ENCODE measurements at regions not wholly inside any gene's neighbourhood (a gene's known extent, or its start where the extent isn't known, plus 50 kb on each side); places are given as distances from the start of the nearest gene placed in this dataset.

DNA sequence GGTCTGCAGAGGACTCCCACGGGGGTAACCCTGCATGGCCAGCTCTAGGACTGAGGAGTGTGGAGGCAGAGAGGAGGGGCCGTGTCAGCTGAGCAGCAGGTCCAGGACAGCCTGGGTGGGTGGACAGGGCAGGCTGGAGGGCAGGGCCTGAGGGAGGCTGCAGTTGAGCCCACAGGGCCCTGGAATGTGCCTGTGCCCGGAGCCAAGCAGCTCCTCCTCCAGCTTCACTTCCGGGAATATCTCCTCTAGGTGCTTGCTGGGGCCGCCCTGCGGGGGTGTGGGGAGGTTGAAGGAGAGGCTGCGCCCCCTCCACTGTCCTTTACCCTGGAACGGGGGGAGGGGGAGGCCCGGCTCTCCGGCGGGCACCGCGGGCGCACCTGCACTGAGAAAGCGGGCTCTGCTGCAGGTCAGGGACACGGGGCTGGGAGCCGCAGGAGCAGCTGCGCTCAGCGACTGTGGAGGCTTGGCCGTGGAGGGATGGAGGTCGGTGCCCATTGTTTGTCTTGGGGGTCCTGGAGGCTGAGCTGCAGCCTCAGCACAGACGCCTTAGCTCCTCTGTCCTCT lies 1293.2 kb downstream of the BRD1 start:
- no peaks in the 10 kb centered on the region for H3K27me3 ChIP-seq (ENCODE audit: insufficient read depth)
- H3K4me3 ChIP-seq = no peak overlapping the region
- no peaks in the 10 kb centered on the region for H3K79me2 ChIP-seq (replicated peaks; ENCODE audit: insufficient read depth)
- no peaks in the 10 kb centered on the region for H3K4me1 ChIP-seq (ENCODE audit: insufficient read depth)
- Mint-ChIP-seq H3K4me1 (peaks cover 6% of the 10 kb centered on the region; the same call in 2 of the 3 replicates), H3K36me3 (ENCODE audit: low read depth) (no peaks in the 10 kb centered on the region; the same call in 2 of the 3 replicates), H3K27ac (no peak overlapping the region; the same call in 1 of the 2 replicates), H3K4me3 (no peak overlapping the region), H3K27me3 (ENCODE audit: insufficient read depth, low read depth, poor library complexity) (peaks cover 10% of the 10 kb centered on the region), H3K9me3 (no peaks in the 10 kb centered on the region)
- no peaks in the 10 kb centered on the region for H3K36me3 ChIP-seq (ENCODE audit: insufficient read depth)
- H3K27ac ChIP-seq (ENCODE audit: low read depth) = no peak overlapping the region
- no peak for DNase-seq (ENCODE audit: low spot score)
- no peaks in the 10 kb centered on the region for H4K20me1 ChIP-seq (replicated peaks; ENCODE audit: insufficient read depth)
- no peak overlapping the region for H3K4me2 ChIP-seq
- H2AFZ ChIP-seq = no peak overlapping the region
- no peak for ATAC-seq
- TF ChIP-seq EZH2phosphoT487 (IDR thresholded peaks at IDR 0.05; ENCODE audit: unreplicated experiment) (no peak), CREB1 (CRISPR knock-in tag; IDR thresholded peaks at IDR 0.05; ENCODE audit: low read depth) (no peak)
- TF ChIP-seq, protein P1, sequence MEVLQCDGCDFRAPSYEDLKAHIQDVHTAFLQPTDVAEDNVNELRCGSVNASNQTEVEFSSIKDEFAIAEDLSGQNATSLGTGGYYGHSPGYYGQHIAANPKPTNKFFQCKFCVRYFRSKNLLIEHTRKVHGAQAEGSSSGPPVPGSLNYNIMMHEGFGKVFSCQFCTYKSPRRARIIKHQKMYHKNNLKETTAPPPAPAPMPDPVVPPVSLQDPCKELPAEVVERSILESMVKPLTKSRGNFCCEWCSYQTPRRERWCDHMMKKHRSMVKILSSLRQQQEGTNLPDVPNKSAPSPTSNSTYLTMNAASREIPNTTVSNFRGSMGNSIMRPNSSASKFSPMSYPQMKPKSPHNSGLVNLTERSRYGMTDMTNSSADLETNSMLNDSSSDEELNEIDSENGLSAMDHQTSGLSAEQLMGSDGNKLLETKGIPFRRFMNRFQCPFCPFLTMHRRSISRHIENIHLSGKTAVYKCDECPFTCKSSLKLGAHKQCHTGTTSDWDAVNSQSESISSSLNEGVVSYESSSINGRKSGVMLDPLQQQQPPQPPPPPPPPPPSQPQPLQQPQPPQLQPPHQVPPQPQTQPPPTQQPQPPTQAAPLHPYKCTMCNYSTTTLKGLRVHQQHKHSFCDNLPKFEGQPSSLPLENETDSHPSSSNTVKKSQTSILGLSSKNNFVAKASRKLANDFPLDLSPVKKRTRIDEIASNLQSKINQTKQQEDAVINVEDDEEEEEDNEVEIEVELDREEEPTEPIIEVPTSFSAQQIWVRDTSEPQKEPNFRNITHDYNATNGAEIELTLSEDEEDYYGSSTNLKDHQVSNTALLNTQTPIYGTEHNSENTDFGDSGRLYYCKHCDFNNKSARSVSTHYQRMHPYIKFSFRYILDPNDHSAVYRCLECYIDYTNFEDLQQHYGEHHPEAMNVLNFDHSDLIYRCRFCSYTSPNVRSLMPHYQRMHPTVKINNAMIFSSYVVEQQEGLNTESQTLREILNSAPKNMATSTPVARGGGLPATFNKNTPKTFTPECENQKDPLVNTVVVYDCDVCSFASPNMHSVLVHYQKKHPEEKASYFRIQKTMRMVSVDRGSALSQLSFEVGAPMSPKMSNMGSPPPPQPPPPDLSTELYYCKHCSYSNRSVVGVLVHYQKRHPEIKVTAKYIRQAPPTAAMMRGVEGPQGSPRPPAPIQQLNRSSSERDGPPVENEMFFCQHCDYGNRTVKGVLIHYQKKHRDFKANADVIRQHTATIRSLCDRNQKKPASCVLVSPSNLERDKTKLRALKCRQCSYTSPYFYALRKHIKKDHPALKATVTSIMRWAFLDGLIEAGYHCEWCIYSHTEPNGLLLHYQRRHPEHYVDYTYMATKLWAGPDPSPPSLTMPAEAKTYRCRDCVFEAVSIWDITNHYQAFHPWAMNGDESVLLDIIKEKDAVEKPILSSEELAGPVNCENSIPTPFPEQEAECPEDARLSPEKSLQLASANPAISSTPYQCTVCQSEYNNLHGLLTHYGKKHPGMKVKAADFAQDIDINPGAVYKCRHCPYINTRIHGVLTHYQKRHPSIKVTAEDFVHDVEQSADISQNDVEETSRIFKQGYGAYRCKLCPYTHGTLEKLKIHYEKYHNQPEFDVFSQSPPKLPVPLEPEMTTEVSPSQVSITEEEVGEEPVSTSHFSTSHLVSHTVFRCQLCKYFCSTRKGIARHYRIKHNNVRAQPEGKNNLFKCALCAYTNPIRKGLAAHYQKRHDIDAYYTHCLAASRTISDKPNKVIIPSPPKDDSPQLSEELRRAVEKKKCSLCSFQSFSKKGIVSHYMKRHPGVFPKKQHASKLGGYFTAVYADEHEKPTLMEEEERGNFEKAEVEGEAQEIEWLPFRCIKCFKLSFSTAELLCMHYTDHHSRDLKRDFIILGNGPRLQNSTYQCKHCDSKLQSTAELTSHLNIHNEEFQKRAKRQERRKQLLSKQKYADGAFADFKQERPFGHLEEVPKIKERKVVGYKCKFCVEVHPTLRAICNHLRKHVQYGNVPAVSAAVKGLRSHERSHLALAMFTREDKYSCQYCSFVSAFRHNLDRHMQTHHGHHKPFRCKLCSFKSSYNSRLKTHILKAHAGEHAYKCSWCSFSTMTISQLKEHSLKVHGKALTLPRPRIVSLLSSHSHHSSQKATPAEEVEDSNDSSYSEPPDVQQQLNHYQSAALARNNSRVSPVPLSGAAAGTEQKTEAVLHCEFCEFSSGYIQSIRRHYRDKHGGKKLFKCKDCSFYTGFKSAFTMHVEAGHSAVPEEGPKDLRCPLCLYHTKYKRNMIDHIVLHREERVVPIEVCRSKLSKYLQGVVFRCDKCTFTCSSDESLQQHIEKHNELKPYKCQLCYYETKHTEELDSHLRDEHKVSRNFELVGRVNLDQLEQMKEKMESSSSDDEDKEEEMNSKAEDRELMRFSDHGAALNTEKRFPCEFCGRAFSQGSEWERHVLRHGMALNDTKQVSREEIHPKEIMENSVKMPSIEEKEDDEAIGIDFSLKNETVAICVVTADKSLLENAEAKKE (CRISPR knock-in tag; IDR thresholded peaks at IDR 0.05) = no peak
- TF ChIP-seq, protein P2, sequence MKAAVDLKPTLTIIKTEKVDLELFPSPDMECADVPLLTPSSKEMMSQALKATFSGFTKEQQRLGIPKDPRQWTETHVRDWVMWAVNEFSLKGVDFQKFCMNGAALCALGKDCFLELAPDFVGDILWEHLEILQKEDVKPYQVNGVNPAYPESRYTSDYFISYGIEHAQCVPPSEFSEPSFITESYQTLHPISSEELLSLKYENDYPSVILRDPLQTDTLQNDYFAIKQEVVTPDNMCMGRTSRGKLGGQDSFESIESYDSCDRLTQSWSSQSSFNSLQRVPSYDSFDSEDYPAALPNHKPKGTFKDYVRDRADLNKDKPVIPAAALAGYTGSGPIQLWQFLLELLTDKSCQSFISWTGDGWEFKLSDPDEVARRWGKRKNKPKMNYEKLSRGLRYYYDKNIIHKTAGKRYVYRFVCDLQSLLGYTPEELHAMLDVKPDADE (IDR thresholded peaks at IDR 0.05) = no peak
- no peaks in the 10 kb centered on the region for H3K9me2 ChIP-seq (ENCODE audit: insufficient read depth)
- H3F3A ChIP-seq (replicated peaks; ENCODE audit: low read depth) = no peaks in the 10 kb centered on the region

DNA sequence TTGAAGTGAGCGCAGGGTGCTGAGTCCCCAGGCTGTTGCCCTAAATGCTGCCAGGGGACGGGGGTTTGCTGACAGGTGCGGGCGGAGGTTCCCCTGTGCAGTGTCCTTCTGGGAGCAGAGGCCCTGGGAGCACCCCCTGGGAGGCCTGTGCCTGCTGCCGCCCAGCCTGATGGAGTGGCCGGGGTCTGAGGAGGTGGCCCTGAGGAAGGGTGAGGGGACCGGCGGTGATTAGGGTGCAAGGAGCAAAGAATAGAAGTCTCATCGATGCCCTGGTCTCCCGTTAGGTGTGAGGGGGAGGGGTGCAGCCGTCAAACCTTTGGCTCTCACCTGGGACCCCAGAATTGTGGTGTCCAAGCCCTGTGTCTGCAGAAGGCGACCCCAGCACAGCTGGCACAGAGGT lies 1294.7 kb downstream of the BRD1 start:
- no peaks in the 10 kb centered on the region for H3K9me3 Mint-ChIP-seq
- Histone ChIP-seq H3K27ac (ENCODE audit: low read depth) (no peak overlapping the region), H3K36me3 (ENCODE audit: insufficient read depth) (no peaks in the 10 kb centered on the region), H3K4me2 (no peak overlapping the region), H3K4me1 (ENCODE audit: insufficient read depth) (no peaks in the 10 kb centered on the region), H2AFZ (no peak overlapping the region), H4K20me1 (replicated peaks; ENCODE audit: insufficient read depth) (no peaks in the 10 kb centered on the region), H3K9me2 (ENCODE audit: insufficient read depth) (no peaks in the 10 kb centered on the region), H3F3A (replicated peaks; ENCODE audit: low read depth) (no peaks in the 10 kb centered on the region), H3K27me3 (ENCODE audit: insufficient read depth) (no peaks in the 10 kb centered on the region), H3K79me2 (replicated peaks; ENCODE audit: insufficient read depth) (no peaks in the 10 kb centered on the region), H3K4me3 (no peak overlapping the region)
- H3K4me1 Mint-ChIP-seq = peaks cover 6% of the 10 kb centered on the region; the same call in 1 of the 3 replicates
- no peak for TF ChIP-seq EZH2phosphoT487 (IDR thresholded peaks at IDR 0.05; ENCODE audit: unreplicated experiment)
- no peak for TF ChIP-seq POLR2AphosphoS5 (IDR thresholded peaks at IDR 0.05; ENCODE audit: low read depth)
- TF ChIP-seq JUNB (IDR thresholded peaks at IDR 0.05; ENCODE audit: unreplicated experiment) = no peak
- no peak for TF ChIP-seq CREB1 (CRISPR knock-in tag; IDR thresholded peaks at IDR 0.05; ENCODE audit: low read depth)
- no peak overlapping the region for H3K27ac Mint-ChIP-seq
- ATAC-seq = no peak
- no peak overlapping the region for H3K4me3 Mint-ChIP-seq
- no peaks in the 10 kb centered on the region; the same call in 2 of the 3 replicates for H3K36me3 Mint-ChIP-seq (ENCODE audit: low read depth)
- DNase-seq (ENCODE audit: low spot score) = no peak
- peaks cover 5% of the 10 kb centered on the region for H3K27me3 Mint-ChIP-seq (ENCODE audit: insufficient read depth, low read depth, poor library complexity)

Measured in GM23338 (cell line).